ENCODE measurements at regions not wholly inside any gene's neighbourhood (a gene's known extent, or its start where the extent isn't known, plus 50 kb on each side); places are given as distances from the start of the nearest gene placed in this dataset.
"Not testable (repeated sequence)": the region's sequence is repeated elsewhere in the genome, so short reads cannot be mapped to it uniquely, and the experiment has no call there.

GRCh38 chr5:90290648-90291047 lies 118.9 kb downstream of the CETN3 start:
- no peak for DNase-seq (ENCODE audit: extremely low read depth in 1 of 11, low read depth in 9 of 11, low spot score in 4 of 11)

- DNase-seq (ENCODE audit: extremely low read depth in 1 of 11, low read depth in 9 of 11, low spot score in 4 of 11) = no peak
Measured at GRCh38 chr5:90289837-90290236, 119.7 kb downstream of the CETN3 start.

GRCh38 chr5:90287036-90287435 lies 122.5 kb downstream of the CETN3 start:
- no peak for DNase-seq (ENCODE audit: extremely low read depth in 1 of 11, low read depth in 9 of 11, low spot score in 4 of 11)

GRCh38 chr5:90285581-90285980 lies 124.0 kb downstream of the CETN3 start:
- no peak for DNase-seq (ENCODE audit: extremely low read depth in 1 of 11, low read depth in 9 of 11, low spot score in 4 of 11)

- DNase-seq (ENCODE audit: extremely low read depth in 1 of 11, low read depth in 9 of 11, low spot score in 4 of 11) = no peak
Measured at GRCh38 chr5:90284375-90284774, 125.2 kb downstream of the CETN3 start.

GRCh38 chr5:90279091-90279490 lies 130.5 kb downstream of the CETN3 start:
- no peak for DNase-seq (ENCODE audit: extremely low read depth in 1 of 11, low read depth in 9 of 11, low spot score in 4 of 11)

GRCh38 chr5:90274216-90274615 lies 135.3 kb downstream of the CETN3 start:
- DNase-seq (ENCODE audit: extremely low read depth in 1 of 11, low read depth in 9 of 11, low spot score in 4 of 11) = no peak

- no peak for DNase-seq (ENCODE audit: extremely low read depth in 1 of 11, low read depth in 9 of 11, low spot score in 4 of 11)
Measured at GRCh38 chr5:90267646-90268045, 141.9 kb downstream of the CETN3 start.

- no peak for DNase-seq (ENCODE audit: extremely low read depth in 1 of 11, low read depth in 9 of 11, low spot score in 4 of 11)
Measured at GRCh38 chr5:90265545-90265857, 144.1 kb downstream of the CETN3 start.

- peak; percentile 25 to 60 (median 46) for DNase-seq (ENCODE audit: extremely low read depth in 1 of 11, low read depth in 9 of 11, low spot score in 4 of 11)
Measured at GRCh38 chr5:90264689-90265544, 144.6 kb downstream of the CETN3 start.

GRCh38 chr5:90263102-90263820 lies 146.3 kb downstream of the CETN3 start:
- DNase-seq (ENCODE audit: extremely low read depth in 1 of 11, low read depth in 9 of 11, low spot score in 4 of 11) = no peak

GRCh38 chr5:90251447-90251846 lies 158.1 kb downstream of the CETN3 start:
- DNase-seq (ENCODE audit: extremely low read depth in 1 of 11, low read depth in 9 of 11, low spot score in 4 of 11) = no peak

- DNase-seq (ENCODE audit: extremely low read depth in 1 of 11, low read depth in 9 of 11, low spot score in 4 of 11) = no peak
Measured at GRCh38 chr5:90248640-90249039, 160.9 kb downstream of the CETN3 start.

GRCh38 chr5:90243848-90244247 lies 165.7 kb downstream of the CETN3 start:
- not testable (repeated sequence) for DNase-seq (ENCODE audit: extremely low read depth in 1 of 11, low read depth in 9 of 11, low spot score in 4 of 11)

- no peak for DNase-seq (ENCODE audit: extremely low read depth in 1 of 11, low read depth in 9 of 11, low spot score in 4 of 11)
Measured at GRCh38 chr5:90233476-90233875, 176.1 kb downstream of the CETN3 start.

- DNase-seq (ENCODE audit: extremely low read depth in 1 of 11, low read depth in 9 of 11, low spot score in 4 of 11) = no peak
Measured at GRCh38 chr5:90231688-90232087, 177.9 kb downstream of the CETN3 start.

- DNase-seq (ENCODE audit: extremely low read depth in 1 of 11, low read depth in 9 of 11, low spot score in 4 of 11) = no peak
Measured at GRCh38 chr5:90227683-90228082, 181.9 kb downstream of the CETN3 start.

GRCh38 chr5:90226433-90227099 lies 183.0 kb downstream of the CETN3 start:
- DNase-seq (ENCODE audit: extremely low read depth in 1 of 11, low read depth in 9 of 11, low spot score in 4 of 11) = no peak

GRCh38 chr5:90224342-90224741 lies 185.2 kb downstream of the CETN3 start:
- no peak for DNase-seq (ENCODE audit: extremely low read depth in 1 of 11, low read depth in 9 of 11, low spot score in 4 of 11)

- no peak for DNase-seq (ENCODE audit: extremely low read depth in 1 of 11, low read depth in 9 of 11, low spot score in 4 of 11)
Measured at GRCh38 chr5:90223756-90224155, 185.8 kb downstream of the CETN3 start.

All from renal cortex interstitium (tissue), 11 donors.